Cerebellar nuclear complex (tissue), 1 donor: ENCODE measurements at regions not wholly inside any gene's neighbourhood (a gene's known extent, or its start where the extent isn't known, plus 50 kb on each side); places are given as distances from the start of the nearest gene placed in this dataset.

ENCODE experiments used
- DNase-seq, 2 experiments: peaks; one replicate each; lab custom pipeline; 2025; lab: John Stamatoyannopoulos, UW

GRCh38 chr11:95354304-95354703, 123.3 kb upstream of the SESN3 start:
- no peak for DNase-seq

GRCh38 chr11:95353706-95354105, 122.7 kb upstream of the SESN3 start:
- no peak for DNase-seq

GRCh38 chr11:95352733-95353346, 121.8 kb upstream of the SESN3 start:
- no peak for DNase-seq

GRCh38 chr11:95349345-95349942, 118.4 kb upstream of the SESN3 start:
- no peak for DNase-seq

- no peak for DNase-seq
Measured at GRCh38 chr11:95346265-95346664, 115.3 kb upstream of the SESN3 start.

- no peak for DNase-seq
Measured at GRCh38 chr11:95345651-95346050, 114.6 kb upstream of the SESN3 start.

- no peak for DNase-seq
Measured at GRCh38 chr11:95344932-95345642, 114.1 kb upstream of the SESN3 start.

- DNase-seq = no peak
Measured at GRCh38 chr11:95341221-95341620, 110.2 kb upstream of the SESN3 start.

- DNase-seq = no peak
Measured at GRCh38 chr11:95339086-95339901, 108.3 kb upstream of the SESN3 start.

GRCh38 chr11:95338430-95338991, 107.5 kb upstream of the SESN3 start:
- DNase-seq = no peak

- no peak for DNase-seq
Measured at GRCh38 chr11:95337972-95338429, 107.0 kb upstream of the SESN3 start.

GRCh38 chr11:95337175-95337957, 106.4 kb upstream of the SESN3 start:
- DNase-seq = peak in 1 of 2 experiments; percentile 47

- no peak for DNase-seq
Measured at GRCh38 chr11:95335989-95336388, 105.0 kb upstream of the SESN3 start.

GRCh38 chr11:95331161-95331560, 100.2 kb upstream of the SESN3 start:
- no peak for DNase-seq

- no peak for DNase-seq
Measured at GRCh38 chr11:95330302-95330701, 99.3 kb upstream of the SESN3 start.

- no peak for DNase-seq
Measured at GRCh38 chr11:95327273-95327948, 96.4 kb upstream of the SESN3 start.

GRCh38 chr11:95325777-95326258, 94.8 kb upstream of the SESN3 start:
- DNase-seq = no peak

GRCh38 chr11:95324826-95325225, 93.8 kb upstream of the SESN3 start:
- no peak for DNase-seq

GRCh38 chr11:95322539-95322938, 91.5 kb upstream of the SESN3 start:
- DNase-seq = no peak

- no peak for DNase-seq
Measured at GRCh38 chr11:95318498-95318897, 87.5 kb upstream of the SESN3 start.
